ENCODE measurements at regions not wholly inside any gene's neighbourhood (a gene's known extent, or its start where the extent isn't known, plus 50 kb on each side); places are given as distances from the start of the nearest gene placed in this dataset.

DNA sequence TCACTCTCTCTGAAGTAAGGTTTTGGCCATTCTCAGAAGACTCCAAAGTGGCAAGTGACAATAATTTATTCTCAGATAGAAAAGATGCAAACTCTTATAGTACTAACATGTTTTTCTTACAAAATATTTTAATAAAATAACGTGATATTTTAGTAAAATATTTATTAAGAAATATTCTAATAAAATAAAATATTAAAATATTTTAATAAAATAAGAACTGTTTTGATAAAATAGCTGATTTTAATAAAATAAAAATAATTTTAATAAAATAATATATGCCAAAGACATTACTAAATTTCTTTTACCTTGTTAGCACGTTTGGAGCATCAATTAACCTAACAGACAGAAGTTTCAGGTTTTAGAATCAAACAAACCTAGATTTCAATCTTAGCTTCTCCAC is 424.0 kb upstream of the NECTIN3 start:
- Histone ChIP-seq H3K9me3 (ENCODE audit: severe bottlenecking) (peaks cover 2% of the 10 kb centered on the region), H3K36me3 (no peaks in the 10 kb centered on the region), H3K27me3 (ENCODE audit: insufficient read depth, low read depth, severe bottlenecking) (no peaks in the 10 kb centered on the region), H3K27ac (no peak overlapping the region), H3K4me3 (ENCODE audit: low read depth, low read length) (no peak overlapping the region)
- TF ChIP-seq, protein P1, sequence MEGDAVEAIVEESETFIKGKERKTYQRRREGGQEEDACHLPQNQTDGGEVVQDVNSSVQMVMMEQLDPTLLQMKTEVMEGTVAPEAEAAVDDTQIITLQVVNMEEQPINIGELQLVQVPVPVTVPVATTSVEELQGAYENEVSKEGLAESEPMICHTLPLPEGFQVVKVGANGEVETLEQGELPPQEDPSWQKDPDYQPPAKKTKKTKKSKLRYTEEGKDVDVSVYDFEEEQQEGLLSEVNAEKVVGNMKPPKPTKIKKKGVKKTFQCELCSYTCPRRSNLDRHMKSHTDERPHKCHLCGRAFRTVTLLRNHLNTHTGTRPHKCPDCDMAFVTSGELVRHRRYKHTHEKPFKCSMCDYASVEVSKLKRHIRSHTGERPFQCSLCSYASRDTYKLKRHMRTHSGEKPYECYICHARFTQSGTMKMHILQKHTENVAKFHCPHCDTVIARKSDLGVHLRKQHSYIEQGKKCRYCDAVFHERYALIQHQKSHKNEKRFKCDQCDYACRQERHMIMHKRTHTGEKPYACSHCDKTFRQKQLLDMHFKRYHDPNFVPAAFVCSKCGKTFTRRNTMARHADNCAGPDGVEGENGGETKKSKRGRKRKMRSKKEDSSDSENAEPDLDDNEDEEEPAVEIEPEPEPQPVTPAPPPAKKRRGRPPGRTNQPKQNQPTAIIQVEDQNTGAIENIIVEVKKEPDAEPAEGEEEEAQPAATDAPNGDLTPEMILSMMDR (IDR thresholded peaks at IDR 0.05; ENCODE audit: low read depth, low read length) = no peak
- no peak for DNase-seq

DNA sequence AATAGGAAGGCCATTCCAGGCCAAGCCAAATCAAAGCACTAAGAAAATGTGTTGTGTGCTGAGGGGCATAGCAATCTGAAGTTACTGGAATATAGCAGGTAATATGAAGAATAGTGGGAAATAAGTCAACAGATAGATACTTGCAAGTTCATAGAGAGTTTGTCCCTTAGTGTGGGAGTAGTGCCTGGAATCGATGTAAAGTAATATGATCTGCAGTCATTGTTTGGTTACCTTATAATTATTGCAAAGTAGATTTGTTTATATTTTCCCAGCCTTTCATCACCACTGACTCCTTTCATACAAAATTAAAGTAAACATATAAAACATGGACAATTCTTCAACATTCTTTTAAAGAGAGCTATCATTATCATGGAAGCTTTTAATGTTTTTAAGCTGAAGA is 420.9 kb upstream of the NECTIN3 start:
- no peak for DNase-seq
- Histone ChIP-seq H3K9me3 (ENCODE audit: severe bottlenecking) (no peaks in the 10 kb centered on the region), H3K27ac (no peak overlapping the region), H3K27me3 (ENCODE audit: insufficient read depth, low read depth, severe bottlenecking) (no peaks in the 10 kb centered on the region), H3K36me3 (no peaks in the 10 kb centered on the region), H3K4me3 (ENCODE audit: low read depth, low read length) (no peak overlapping the region)
- TF ChIP-seq, protein P1 (IDR thresholded peaks at IDR 0.05; ENCODE audit: low read depth, low read length) = no peak

- no peak for DNase-seq
- TF ChIP-seq, protein P1 (IDR thresholded peaks at IDR 0.05; ENCODE audit: low read depth, low read length) = no peak
- no peaks in the 10 kb centered on the region for H3K9me3 ChIP-seq (ENCODE audit: severe bottlenecking)
- H3K36me3 ChIP-seq = no peaks in the 10 kb centered on the region
- H3K4me3 ChIP-seq (ENCODE audit: low read depth, low read length) = no peak overlapping the region
- H3K27ac ChIP-seq = no peak overlapping the region
- no peaks in the 10 kb centered on the region for H3K27me3 ChIP-seq (ENCODE audit: insufficient read depth, low read depth, severe bottlenecking)
Observed at GRCh38 chr3:110654843-110655502, 416.6 kb upstream of the NECTIN3 start.

GRCh38 chr3:110656394-110657025 is 415.1 kb upstream of the NECTIN3 start:
- Histone ChIP-seq H3K27ac (no peak overlapping the region), H3K4me3 (ENCODE audit: low read depth, low read length) (no peak overlapping the region), H3K36me3 (no peaks in the 10 kb centered on the region), H3K9me3 (ENCODE audit: severe bottlenecking) (no peaks in the 10 kb centered on the region), H3K27me3 (ENCODE audit: insufficient read depth, low read depth, severe bottlenecking) (no peaks in the 10 kb centered on the region)
- TF ChIP-seq, protein P1 (IDR thresholded peaks at IDR 0.05; ENCODE audit: low read depth, low read length) = no peak
- no peak for DNase-seq

GRCh38 chr3:110664148-110664547 is 407.5 kb upstream of the NECTIN3 start:
- H3K27ac ChIP-seq = no peak overlapping the region
- H3K4me3 ChIP-seq (ENCODE audit: low read depth, low read length) = no peak overlapping the region
- TF ChIP-seq, protein P1 (IDR thresholded peaks at IDR 0.05; ENCODE audit: low read depth, low read length) = no peak
- DNase-seq = no peak
- H3K36me3 ChIP-seq = no peaks in the 10 kb centered on the region
- H3K9me3 ChIP-seq (ENCODE audit: severe bottlenecking) = no peaks in the 10 kb centered on the region
- no peaks in the 10 kb centered on the region for H3K27me3 ChIP-seq (ENCODE audit: insufficient read depth, low read depth, severe bottlenecking)

Measured in WERI-Rb-1 (cell line).